Mesothelial cell of epicardium (in vitro differentiated cells): ENCODE measurements at regions not wholly inside any gene's neighbourhood (a gene's known extent, or its start where the extent isn't known, plus 50 kb on each side); places are given as distances from the start of the nearest gene placed in this dataset.
"Not testable (repeated sequence)": the region's sequence is repeated elsewhere in the genome, so short reads cannot be mapped to it uniquely, and the experiment has no call there.

Experiments
- DNase-seq, 2 experiments: peaks; one replicate each; pipeline ENCODE4 v3.0.0; 2021; ENCODE audit warnings: low spot score in 2 of 2; ENCODE audit not compliant: unreplicated experiment in 2 of 2
- H3K27ac Mint-ChIP-seq: 2 replicates; pipeline ENCODE4 v1.8.0; 2021; ENCODE audit warnings: mixed read lengths
- H3K27me3 Mint-ChIP-seq: 2 replicates; pipeline ENCODE4 v1.8.0; 2021; ENCODE audit warnings: low read depth, mixed read lengths
- H3K36me3 Mint-ChIP-seq: 2 replicates; pipeline ENCODE4 v1.8.0; 2021; ENCODE audit warnings: mixed read lengths
- H3K4me1 Mint-ChIP-seq: 2 replicates; pipeline ENCODE4 v1.8.0; 2021; ENCODE audit warnings: mixed read lengths
- H3K4me3 Mint-ChIP-seq: 2 replicates; pipeline ENCODE4 v1.8.0; 2021; ENCODE audit warnings: mild to moderate bottlenecking, moderate library complexity, mixed read lengths
- H3K9me3 Mint-ChIP-seq: 2 replicates; pipeline ENCODE4 v1.8.0; 2021; ENCODE audit warnings: mixed read lengths
- CTCF ChIP-seq: fragments of 200-600 bp; sonication (generic); IDR thresholded peaks from one replicate; pipeline ENCODE4 v1.5.0; 2021; ENCODE audit warnings: antibody characterized with exemption; ENCODE audit not compliant: unreplicated experiment

GRCh38 chr5:135264451-135265440, 134.3 kb downstream of the MACROH2A1 start:
- peaks cover 20% of the 10 kb centered on the region for H3K9me3 Mint-ChIP-seq
- no peak for TF ChIP-seq CTCF
- peaks cover 6% of the 10 kb centered on the region for H3K36me3 Mint-ChIP-seq
- peak overlapping the region; percentile 94 for H3K27ac Mint-ChIP-seq
- no peak overlapping the region for H3K4me3 Mint-ChIP-seq
- no peak for DNase-seq
- no peaks in the 10 kb centered on the region for H3K27me3 Mint-ChIP-seq
- peaks cover 52% of the 10 kb centered on the region for H3K4me1 Mint-ChIP-seq

- Mint-ChIP-seq H3K27ac (peak overlapping the region; percentile 80), H3K36me3 (peaks cover 8% of the 10 kb centered on the region), H3K4me3 (no peak overlapping the region), H3K4me1 (peaks cover 42% of the 10 kb centered on the region), H3K9me3 (peaks cover 23% of the 10 kb centered on the region), H3K27me3 (no peaks in the 10 kb centered on the region)
- no peak for TF ChIP-seq CTCF
- DNase-seq: no peak
These were observed 135.9 kb downstream of the MACROH2A1 start for GRCh38 chr5:135263022-135263668.

GRCh38 chr5:135262364-135262763, 136.7 kb downstream of the MACROH2A1 start:
- H3K4me1 Mint-ChIP-seq: peaks cover 38% of the 10 kb centered on the region
- H3K27me3 Mint-ChIP-seq: no peaks in the 10 kb centered on the region
- no peak for DNase-seq
- TF ChIP-seq CTCF: no peak
- peaks cover 8% of the 10 kb centered on the region for H3K36me3 Mint-ChIP-seq
- H3K9me3 Mint-ChIP-seq: peaks cover 23% of the 10 kb centered on the region
- no peak overlapping the region for H3K27ac Mint-ChIP-seq
- no peak overlapping the region for H3K4me3 Mint-ChIP-seq

GRCh38 chr5:135260108-135260507, 138.9 kb downstream of the MACROH2A1 start:
- H3K27me3 Mint-ChIP-seq, H3K4me3 Mint-ChIP-seq, H3K36me3 Mint-ChIP-seq, DNase-seq, H3K27ac Mint-ChIP-seq: not testable (repeated sequence)
- Mint-ChIP-seq H3K9me3 (peaks cover 23% of the 10 kb centered on the region), H3K4me1 (peaks cover 27% of the 10 kb centered on the region)

- DNase-seq: peak in 1 of 2 experiments; percentile 30
- no peak overlapping the region for H3K4me3 Mint-ChIP-seq
- no peak for TF ChIP-seq CTCF
- peaks cover 5% of the 10 kb centered on the region for H3K36me3 Mint-ChIP-seq
- peak overlapping the region; percentile 86 for H3K27ac Mint-ChIP-seq
- H3K4me1 Mint-ChIP-seq: peaks cover 32% of the 10 kb centered on the region
- H3K27me3 Mint-ChIP-seq: no peaks in the 10 kb centered on the region
- peaks cover 12% of the 10 kb centered on the region for H3K9me3 Mint-ChIP-seq
These were observed 143.4 kb downstream of the MACROH2A1 start for GRCh38 chr5:135255461-135256178.
